K562 (cell line): ENCODE measurements at regions not wholly inside any gene's neighbourhood (a gene's known extent, or its start where the extent isn't known, plus 50 kb on each side); places are given as distances from the start of the nearest gene placed in this dataset.

Source experiments
- ATAC-seq: fragments of 200-7000 bp; cut with Tn5 transposase; 3 replicates; pipeline ENCODE4 v1.9.1; 2020; ENCODE audit warnings: moderate library complexity
- BruUV-seq: library from RNA; stranded (reverse); fragments of 400-500 nt; replicated peaks from 2 replicates; lab custom pipeline; 2021; lab: Mats Ljungman, UMichigan
- CTCF ChIA-PET: fragments of 300-600 bp; formaldehyde crosslinking; extraction: SDS; loops from one replicate; lab custom pipeline; 2021; ENCODE audit warnings: low intra/inter-chr PET ratio; lab: Yijun Ruan, JAX
- POLR2A ChIA-PET: fragments of 300-600, 350-650 bp; sonication (Branson Sonifier 250); formaldehyde crosslinking; extraction: SDS; loops from one replicate; lab custom pipeline; 2021; ENCODE audit warnings: antibody characterized with exemption, inconsistent platforms; lab: Yijun Ruan, JAX
- DNase-seq, 4 experiments: peaks; one replicate each; pipeline versions ENCODE4 v3.0.0 to v3.0.0-alpha.2; 2011 to 2018; ENCODE audit warnings: low spot score in 3 of 4, mixed read lengths in 3 of 4; ENCODE audit errors: extremely low read depth in 1 of 4
- FAIRE-seq: peaks from 2 replicates; lab custom pipeline; 2011; peaks lifted over from hg19 to GRCh38; lab: Jason Lieb, UNC
- H2AFZ ChIP-seq: 2 replicates; pipeline ENCODE4 v1.6.0; 2011; ENCODE audit warnings: low read depth, low read length, control low read depth, inconsistent platforms
- H3K27ac ChIP-seq: fragments of 200-600 bp; 3 replicates; pipeline ENCODE4 v1.8.0; 2011; ENCODE audit warnings: low read depth, mild to moderate bottlenecking, control low read depth, inconsistent platforms, low read length, moderate library complexity, mixed read lengths; ENCODE audit errors: extremely low read depth
- H3K27me3 ChIP-seq, 2 experiments: fragments of 300-600 bp in 1 of 2; 2 replicates in 1 of 2; 3 replicates in 1 of 2; pipeline versions ENCODE4 v1.6.0 to v1.8.0; 2011; ENCODE audit warnings: inconsistent platforms in 2 of 2, low read length in 2 of 2, mild to moderate bottlenecking in 1 of 2, mixed read lengths in 1 of 2, moderate library complexity in 1 of 2; ENCODE audit not compliant: control insufficient read depth in 2 of 2, insufficient read depth in 2 of 2
- H3K36me3 ChIP-seq: fragments of 300-600 bp; 3 replicates; pipeline ENCODE4 v1.8.0; 2011; ENCODE audit warnings: mild to moderate bottlenecking, low read length, inconsistent platforms; ENCODE audit not compliant: control insufficient read depth, insufficient read depth
- H3K4me1 ChIP-seq, 2 experiments: fragments of 200-600 bp in 1 of 2; replicated peaks in 1 of 2; 2 replicates in 1 of 2; 3 replicates in 1 of 2; pipeline versions ENCODE4 v1.5.1 to v1.8.0; 2011; ENCODE audit warnings: inconsistent platforms in 2 of 2, low read length in 2 of 2, mild to moderate bottlenecking in 1 of 2, mixed read lengths in 1 of 2, moderate library complexity in 1 of 2; ENCODE audit not compliant: control insufficient read depth in 2 of 2, insufficient read depth in 2 of 2
- H3K4me2 ChIP-seq: 2 replicates; pipeline ENCODE4 v1.6.1; 2011; ENCODE audit warnings: low read length, control low read depth, inconsistent platforms, mixed read lengths; ENCODE audit not compliant: insufficient read depth
- H3K4me3 ChIP-seq: fragments of 200-600 bp; sonication (generic), shearing (Covaris generic); 2 replicates; pipeline ENCODE4 v1.5.1; 2016; ENCODE audit warnings: control low read depth, inconsistent platforms
- H3K79me2 ChIP-seq: fragments of 200-600 bp; 3 replicates; pipeline ENCODE4 v1.8.0; 2011; ENCODE audit warnings: low read length, inconsistent platforms; ENCODE audit not compliant: control insufficient read depth, insufficient read depth
- H3K9ac ChIP-seq, 2 experiments: 2 replicates each; pipeline versions ENCODE4 v1.6.0 to v1.6.1; 2011; ENCODE audit warnings: low read depth in 2 of 2, low read length in 2 of 2, control low read depth in 1 of 2, inconsistent platforms in 1 of 2, mild to moderate bottlenecking in 1 of 2, mixed read lengths in 1 of 2; ENCODE audit not compliant: insufficient read depth in 1 of 2
- H3K9me1 ChIP-seq: one replicate; pipeline ENCODE4 v1.6.0; 2011; ENCODE audit warnings: inconsistent platforms, mild to moderate bottlenecking, low read length, moderate library complexity; ENCODE audit not compliant: control insufficient read depth, insufficient read depth
- H3K9me3 ChIP-seq: replicated peaks from 2 replicates; pipeline ENCODE4 v1.5.1; 2011; ENCODE audit warnings: low read depth, low read length, inconsistent platforms; ENCODE audit not compliant: control insufficient read depth, insufficient read depth
- H4K20me1 ChIP-seq: replicated peaks from 2 replicates; pipeline ENCODE4 v1.6.1; 2011; ENCODE audit warnings: low read length, inconsistent platforms, mixed read lengths; ENCODE audit not compliant: control insufficient read depth, insufficient read depth
- EHMT2 ChIP-seq: fragments of 450-650 bp; IDR thresholded peaks from 2 replicates; pipeline ENCODE4 v1.6.1; 2018; ENCODE audit warnings: antibody characterized with exemption
- ELF2 ChIP-seq: fragments of 250-450 bp; sonication (Bioruptor Pico); IDR thresholded peaks from 2 replicates; pipeline ENCODE4 v1.5.0; 2021; ENCODE audit warnings: mild to moderate bottlenecking
- HDGF ChIP-seq: fragments of 450-650 bp; IDR thresholded peaks from 2 replicates; pipeline ENCODE4 v1.6.1; 2016
- SAFB ChIP-seq: fragments of 200-400 bp; formaldehyde crosslinking; IDR thresholded peaks from 2 replicates; pipeline ENCODE4 v1.6.1; 2017; ENCODE audit warnings: low read depth, low read length, borderline replicate concordance
- SP1 ChIP-seq: sonication (generic); formaldehyde crosslinking; IDR thresholded peaks from 2 replicates; pipeline ENCODE4 v1.8.1; 2022; ENCODE audit warnings: mild to moderate bottlenecking, missing genetic modification reagents
- ZC3H4 ChIP-seq: sonication (generic); formaldehyde crosslinking; IDR thresholded peaks from 2 replicates; pipeline ENCODE4 v1.9.0; 2021; ENCODE audit warnings: missing genetic modification reagents, borderline replicate concordance
- ZNF740 ChIP-seq, 3 experiments: fragments of 200-800 bp in 1 of 3; sonication (Bioruptor generic) in 1 of 3; sonication (generic) in 1 of 3; formaldehyde crosslinking in 1 of 3; IDR thresholded peaks; 2 replicates each; pipeline versions ENCODE4 v1.6.1 to v1.8.0; 2016 to 2022; ENCODE audit warnings: mild to moderate bottlenecking in 2 of 3, missing compliant biosample characterization in 2 of 3, missing genetic modification characterization in 2 of 3, missing genetic modification reagents in 1 of 3
- WGBS: fragments of 100-300 bp; shearing (Covaris generic); methylation state at CpG from one replicate; pipeline ENCODE4 v1.1.6; 2016; ENCODE audit warnings: low coverage, mixed read lengths; ENCODE audit not compliant: insufficient coverage; ENCODE audit errors: missing lambda C conversion rate; 5-methylcytosine and 5-hydroxymethylcytosine counted together
- in situ Hi-C: fragments of 300-500 bp; cut with MboI; formaldehyde crosslinking; loops from 4 replicates; pipeline ENCODE4 v1.15.0; 2018; ENCODE audit warnings: inconsistent platforms, mixed read lengths
- intact Hi-C: fragments of 100-400 bp; cut with micrococcal nuclease; formaldehyde crosslinking; loops from 2 replicates; pipeline ENCODE4 v1.14.2; 2022

DNA sequence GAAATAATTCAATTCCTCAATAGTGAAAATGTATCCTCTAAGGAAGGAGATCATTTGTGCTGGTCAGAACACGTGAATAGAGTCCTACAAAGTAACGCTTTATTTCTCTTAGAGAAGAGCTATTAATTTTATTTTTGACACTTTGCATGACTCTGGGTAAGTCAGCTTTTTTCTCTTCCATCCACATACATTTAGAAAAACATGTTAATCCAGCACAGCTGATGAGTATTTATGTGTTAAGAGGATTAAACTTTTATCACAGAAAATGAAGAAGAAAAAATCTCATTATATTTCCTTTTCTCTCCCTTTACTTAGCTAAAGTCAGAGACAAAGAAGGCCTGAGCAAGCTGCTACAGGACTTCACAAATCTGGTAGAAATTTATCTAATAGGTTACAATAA, 649.5 kb upstream of the CCDC179 start:
- no peaks in the 10 kb centered on the region for H3K4me1 ChIP-seq
- ChIA-PET POLR2A (no interaction called here), CTCF (no interaction called here)
- BruUV-seq, result no TSS peak
- H3K9me3 ChIP-seq, result no peaks in the 10 kb centered on the region
- H3K4me3 ChIP-seq, result no peak overlapping the region
- intact Hi-C loops, result no loop called here
- no peaks in the 10 kb centered on the region for H3K9me1 ChIP-seq
- no peaks in the 10 kb centered on the region for H3K36me3 ChIP-seq
- TF ChIP-seq ZC3H4 (CRISPR knock-in tag) (no peak), ZNF740 (CRISPR knock-in tag; IDR thresholded peaks at IDR 0.05) (no peak), ZNF740 (tag; IDR thresholded peaks at IDR 0.05) (no peak), SP1 (CRISPR knock-in tag) (no peak), HDGF (no peak), SAFB (no peak), ELF2 (CRISPR knock-in tag) (no peak), EHMT2 (no peak)
- TF ChIP-seq, all 486 proteins: peak for 0
- no peaks in the 10 kb centered on the region for H4K20me1 ChIP-seq
- DNase-seq (no peak), FAIRE-seq (no peak), ATAC-seq (no peak)
- H2AFZ ChIP-seq, result no peak overlapping the region
- H3K9ac ChIP-seq, result no peak overlapping the region
- no peaks in the 10 kb centered on the region for H3K27me3 ChIP-seq
- no peak overlapping the region for H3K4me2 ChIP-seq
- in situ Hi-C loops, result no loop called here
- 0% methylated on average over 2 of the region's 2 CpGs for WGBS
- H3K79me2 ChIP-seq, result no peaks in the 10 kb centered on the region
- H3K27ac ChIP-seq, result no peak overlapping the region
